ENCODE measurements at regions not wholly inside any gene's neighbourhood (a gene's known extent, or its start where the extent isn't known, plus 50 kb on each side); places are given as distances from the start of the nearest gene placed in this dataset.

DNA sequence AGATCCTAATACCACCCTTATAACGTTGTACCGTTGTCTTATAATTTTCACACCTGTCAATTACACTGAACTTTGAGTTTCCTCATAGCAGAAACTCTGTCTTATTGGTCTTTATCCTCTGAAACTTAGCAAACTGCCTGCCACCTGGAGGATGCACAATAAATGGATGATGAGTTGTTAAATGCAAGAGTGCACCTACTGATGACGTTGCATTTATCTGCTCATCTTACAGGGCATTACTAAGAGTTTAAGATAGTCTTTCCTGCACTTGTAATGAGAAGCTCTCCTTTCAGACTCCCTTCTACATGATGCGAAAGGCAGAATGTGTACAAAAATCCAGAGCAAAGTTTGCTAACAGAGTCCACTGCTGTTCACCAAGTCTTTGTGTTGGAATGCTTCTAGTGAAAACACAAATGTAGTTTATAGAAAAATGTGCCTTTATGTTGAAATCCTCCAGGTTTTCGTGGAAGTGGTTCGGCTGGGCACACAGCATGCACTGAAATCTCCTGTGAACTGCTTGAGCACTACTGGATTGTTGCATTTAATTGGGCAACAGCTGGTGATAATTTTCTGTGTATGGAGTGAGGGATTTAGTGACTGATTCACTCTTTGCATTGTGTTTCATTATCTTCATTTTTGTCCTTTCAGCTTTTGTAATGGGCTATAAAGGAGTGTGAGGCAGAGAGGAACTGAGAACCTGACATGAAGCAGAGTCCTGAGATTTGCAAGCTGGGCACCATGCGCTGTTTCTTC lies 665.8 kb upstream of the ID2 start:
- TF ChIP-seq CTCF (IDR thresholded peaks at IDR 0.05), result no peak
- no peak overlapping the region for H3K27ac ChIP-seq
- no peak overlapping the region for H3K4me2 ChIP-seq (ENCODE audit: low read length)
- no peak overlapping the region for H3K4me3 ChIP-seq (ENCODE audit: low read depth, low read length)
- peaks cover 11% of the 10 kb centered on the region for H3K4me1 ChIP-seq
- H3K9ac ChIP-seq, result no peak overlapping the region
- H2AFZ ChIP-seq, result peak overlapping the region; percentile 13
- no peaks in the 10 kb centered on the region for H3K9me3 ChIP-seq (ENCODE audit: control insufficient read depth, low read length)
- no peaks in the 10 kb centered on the region for H3K79me2 ChIP-seq
- no peaks in the 10 kb centered on the region for H3K36me3 ChIP-seq (ENCODE audit: control insufficient read depth, insufficient read depth, low read length)
- no peaks in the 10 kb centered on the region for H3K27me3 ChIP-seq (ENCODE audit: control insufficient read depth, insufficient read depth, low read length)

GRCh38 chr2:8016688-8017087 lies 665.2 kb upstream of the ID2 start:
- peaks cover 11% of the 10 kb centered on the region for H3K4me1 ChIP-seq
- no peak overlapping the region for H3K9ac ChIP-seq
- no peaks in the 10 kb centered on the region for H3K27me3 ChIP-seq (ENCODE audit: control insufficient read depth, insufficient read depth, low read length)
- no peak for TF ChIP-seq CTCF (IDR thresholded peaks at IDR 0.05)
- no peaks in the 10 kb centered on the region for H3K36me3 ChIP-seq (ENCODE audit: control insufficient read depth, insufficient read depth, low read length)
- no peak overlapping the region for H3K4me3 ChIP-seq (ENCODE audit: low read depth, low read length)
- no peaks in the 10 kb centered on the region for H3K9me3 ChIP-seq (ENCODE audit: control insufficient read depth, low read length)
- H3K4me2 ChIP-seq (ENCODE audit: low read length), result no peak overlapping the region
- no peaks in the 10 kb centered on the region for H3K79me2 ChIP-seq
- H3K27ac ChIP-seq, result no peak overlapping the region
- H2AFZ ChIP-seq, result no peak overlapping the region

GRCh38 chr2:8018956-8019355 lies 662.9 kb upstream of the ID2 start:
- Histone ChIP-seq H3K36me3 (ENCODE audit: control insufficient read depth, insufficient read depth, low read length) (no peaks in the 10 kb centered on the region), H3K4me1 (peaks cover 11% of the 10 kb centered on the region), H3K4me3 (ENCODE audit: low read depth, low read length) (no peak overlapping the region), H2AFZ (no peak overlapping the region), H3K4me2 (ENCODE audit: low read length) (no peak overlapping the region), H3K27me3 (ENCODE audit: control insufficient read depth, insufficient read depth, low read length) (no peaks in the 10 kb centered on the region), H3K9ac (no peak overlapping the region), H3K27ac (no peak overlapping the region), H3K9me3 (ENCODE audit: control insufficient read depth, low read length) (no peaks in the 10 kb centered on the region), H3K79me2 (no peaks in the 10 kb centered on the region)
- no peak for TF ChIP-seq CTCF (IDR thresholded peaks at IDR 0.05)

DNA sequence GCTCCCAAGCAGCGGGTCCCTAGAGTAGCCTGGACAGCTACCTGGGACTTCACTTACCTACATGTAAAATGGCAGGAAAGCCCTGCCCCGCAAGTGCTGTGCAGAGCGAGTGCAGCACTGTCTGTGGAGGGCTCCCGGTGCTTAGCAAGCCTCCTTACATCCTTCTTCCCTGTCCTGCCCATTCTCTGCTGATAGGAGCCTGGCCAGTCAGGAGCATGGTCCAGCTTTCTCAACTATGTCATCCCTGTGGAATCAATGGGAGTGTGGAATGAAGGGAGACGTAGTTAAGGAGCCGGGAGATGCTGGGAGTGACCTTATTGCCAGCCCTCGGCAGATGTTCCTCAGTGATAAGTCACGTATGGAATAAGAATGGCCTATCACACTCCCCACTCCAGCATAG lies 661.9 kb upstream of the ID2 start:
- no peak overlapping the region for H3K4me2 ChIP-seq (ENCODE audit: low read length)
- H2AFZ ChIP-seq, result no peak overlapping the region
- no peaks in the 10 kb centered on the region for H3K27me3 ChIP-seq (ENCODE audit: control insufficient read depth, insufficient read depth, low read length)
- TF ChIP-seq CTCF (IDR thresholded peaks at IDR 0.05), result no peak
- no peak overlapping the region for H3K27ac ChIP-seq
- H3K36me3 ChIP-seq (ENCODE audit: control insufficient read depth, insufficient read depth, low read length), result no peaks in the 10 kb centered on the region
- H3K4me3 ChIP-seq (ENCODE audit: low read depth, low read length), result no peak overlapping the region
- peaks cover 11% of the 10 kb centered on the region for H3K4me1 ChIP-seq
- H3K9ac ChIP-seq, result no peak overlapping the region
- no peaks in the 10 kb centered on the region for H3K9me3 ChIP-seq (ENCODE audit: control insufficient read depth, low read length)
- H3K79me2 ChIP-seq, result no peaks in the 10 kb centered on the region

GRCh38 chr2:8021921-8022320 lies 659.9 kb upstream of the ID2 start:
- H3K27ac ChIP-seq, result peak overlapping the region; percentile 49
- H3K9ac ChIP-seq, result no peak overlapping the region
- H3K9me3 ChIP-seq (ENCODE audit: control insufficient read depth, low read length), result no peaks in the 10 kb centered on the region
- no peaks in the 10 kb centered on the region for H3K27me3 ChIP-seq (ENCODE audit: control insufficient read depth, insufficient read depth, low read length)
- no peaks in the 10 kb centered on the region for H3K36me3 ChIP-seq (ENCODE audit: control insufficient read depth, insufficient read depth, low read length)
- H3K4me1 ChIP-seq, result peaks cover 5% of the 10 kb centered on the region
- no peak overlapping the region for H3K4me3 ChIP-seq (ENCODE audit: low read depth, low read length)
- H3K79me2 ChIP-seq, result no peaks in the 10 kb centered on the region
- H3K4me2 ChIP-seq (ENCODE audit: low read length), result no peak overlapping the region
- TF ChIP-seq CTCF (IDR thresholded peaks at IDR 0.05), result no peak
- H2AFZ ChIP-seq, result no peak overlapping the region

Measured in parathyroid adenoma (tissue), 2 donors.